Panc1 (cell line): ENCODE measurements at regions not wholly inside any gene's neighbourhood (a gene's known extent, or its start where the extent isn't known, plus 50 kb on each side); places are given as distances from the start of the nearest gene placed in this dataset.

Source experiments
- ATAC-seq: fragments of 200-7000 bp; cut with Tn5 transposase; 2 replicates; pipeline ENCODE4 v1.9.1; 2020; ENCODE audit warnings: mild to moderate bottlenecking, moderate library complexity
- BruUV-seq: library from RNA; stranded (reverse); fragments of 400-500 nt; replicated peaks from 2 replicates; lab custom pipeline; 2021; lab: Mats Ljungman, UMichigan
- CTCF ChIA-PET: fragments of 300-600 bp; sonication (Branson Sonifier 250); formaldehyde crosslinking; loops from one replicate; lab custom pipeline; 2022; ENCODE audit warnings: antibody characterized with exemption; lab: Charles Lee
- POLR2A ChIA-PET: fragments of 300-600 bp; sonication (Branson Sonifier 250); formaldehyde crosslinking; loops from one replicate; lab custom pipeline; 2022; ENCODE audit warnings: antibody characterized with exemption; lab: Charles Lee
- DNase-seq: peaks from one replicate; pipeline ENCODE4 v3.0.0-alpha.2; 2010; ENCODE audit warnings: low read depth, low spot score
- H3K27ac ChIP-seq: 2 replicates; pipeline ENCODE4 v1.5.1; 2011; ENCODE audit warnings: mild to moderate bottlenecking, low read length, inconsistent platforms
- H3K27me3 ChIP-seq: fragments of 200-500 bp; sonication (Bioruptor generic); 2 replicates; pipeline ENCODE4 v1.6.0; 2014; ENCODE audit warnings: low read length, inconsistent platforms; ENCODE audit not compliant: control insufficient read depth, insufficient read depth
- H3K36me3 ChIP-seq: fragments of 200-500 bp; sonication (Bioruptor generic); 2 replicates; pipeline ENCODE4 v1.5.1; 2014; ENCODE audit warnings: inconsistent platforms, mild to moderate bottlenecking, low read length, moderate library complexity; ENCODE audit not compliant: control insufficient read depth, insufficient read depth
- H3K4me1 ChIP-seq: 2 replicates; pipeline ENCODE4 v1.5.1; 2011; ENCODE audit warnings: inconsistent platforms, mild to moderate bottlenecking, low read length, moderate library complexity; ENCODE audit not compliant: control insufficient read depth, insufficient read depth
- H3K4me3 ChIP-seq, 2 experiments: 2 replicates each; pipeline ENCODE4 v1.5.1; 2011 to 2012; ENCODE audit warnings: low read depth in 2 of 2, low read length in 2 of 2, mild to moderate bottlenecking in 2 of 2, inconsistent platforms in 1 of 2, moderate library complexity in 1 of 2
- H3K9me3 ChIP-seq: fragments of 200-500 bp; sonication (Bioruptor generic); 2 replicates; pipeline ENCODE4 v1.5.1; 2014; ENCODE audit warnings: low read depth, mild to moderate bottlenecking, inconsistent platforms, low read length, moderate library complexity; ENCODE audit not compliant: control insufficient read depth, insufficient read depth
- CTCF ChIP-seq: fragments of 450-650 bp; IDR thresholded peaks from 2 replicates; pipeline ENCODE4 v1.5.1; 2017; ENCODE audit warnings: mild to moderate bottlenecking
- POLR2AphosphoS5 ChIP-seq: IDR thresholded peaks from 2 replicates; pipeline ENCODE4 v1.6.1; 2012; ENCODE audit warnings: mild to moderate bottlenecking, low read depth, low read length, moderate library complexity
- REST ChIP-seq, 2 experiments: IDR thresholded peaks; 2 replicates each; pipeline ENCODE4 v1.6.1; 2011 to 2012; ENCODE audit warnings: low read depth in 2 of 2, control low read depth in 1 of 2, low read length in 1 of 2, mild to moderate bottlenecking in 1 of 2, moderate library complexity in 1 of 2; ENCODE audit not compliant: insufficient read depth in 1 of 2
- SIN3A ChIP-seq: IDR thresholded peaks from 2 replicates; pipeline ENCODE4 v1.6.1; 2012; ENCODE audit warnings: low read depth, mild to moderate bottlenecking, low read length, moderate library complexity, borderline replicate concordance; ENCODE audit not compliant: insufficient read depth
- TCF7L2 ChIP-seq: IDR thresholded peaks from 2 replicates; pipeline ENCODE4 v1.6.1; 2011; ENCODE audit warnings: mild to moderate bottlenecking, low read depth, low read length, inconsistent platforms
- in situ Hi-C: cut with HindIII; loops from 2 replicates; pipeline ENCODE4 v1.10.0; 2016; ENCODE audit warnings: low sequenced_read_pairs, low pct_unique_long_range_greater_than_20kb
- intact Hi-C: fragments of 100-400 bp; cut with micrococcal nuclease; formaldehyde crosslinking; loops from one replicate; pipeline ENCODE4 v1.10.0; 2022; ENCODE audit not compliant: unreplicated experiment

- intact Hi-C loops, result no loop called here
- BruUV-seq, result no TSS peak
- ChIA-PET POLR2A (no interaction called here), CTCF (no interaction called here)
- H3K4me3 ChIP-seq, result no peak overlapping the region
- H3K9me3 ChIP-seq, result no peaks in the 10 kb centered on the region
- no peaks in the 10 kb centered on the region for H3K36me3 ChIP-seq
- no peak overlapping the region for H3K27ac ChIP-seq
- no peaks in the 10 kb centered on the region for H3K4me1 ChIP-seq
- no peak for TF ChIP-seq REST (IDR thresholded peaks at IDR 0.05; ENCODE audit: insufficient read depth in 1 of 2, low read depth in 2 of 2, low read length in 1 of 2)
- TF ChIP-seq POLR2AphosphoS5, result no peak
- no peak for TF ChIP-seq CTCF
- no peak for TF ChIP-seq TCF7L2
- in situ Hi-C loops, result no loop called here
- ATAC-seq (no peak), DNase-seq (no peak)
- H3K27me3 ChIP-seq, result no peaks in the 10 kb centered on the region
Measured at GRCh38 chr7:389911-390601, 100.1 kb downstream of the FOXL3 start.

GRCh38 chr7:390761-391410 lies 100.9 kb downstream of the FOXL3 start:
- in situ Hi-C loops, result no loop called here
- CTCF ChIA-PET, result no interaction called here
- intact Hi-C loops, result no loop called here
- no peaks in the 10 kb centered on the region for H3K27me3 ChIP-seq
- peaks cover 8% of the 10 kb centered on the region; the same call in 1 of the 2 replicates for H3K9me3 ChIP-seq
- ATAC-seq (no peak; the same call in 1 of the 2 replicates), DNase-seq (no peak)
- no peak overlapping the region for H3K27ac ChIP-seq
- no peaks in the 10 kb centered on the region for H3K36me3 ChIP-seq
- TF ChIP-seq CTCF (no peak), TCF7L2 (no peak), POLR2AphosphoS5 (no peak), SIN3A (no peak)
- H3K4me1 ChIP-seq, result no peaks in the 10 kb centered on the region
- H3K4me3 ChIP-seq, result no peak overlapping the region
- BruUV-seq, result no TSS peak
- POLR2A ChIA-PET, result no interaction called here
